ENCODE measurements at regions not wholly inside any gene's neighbourhood (a gene's known extent, or its start where the extent isn't known, plus 50 kb on each side); places are given as distances from the start of the nearest gene placed in this dataset.

DNA sequence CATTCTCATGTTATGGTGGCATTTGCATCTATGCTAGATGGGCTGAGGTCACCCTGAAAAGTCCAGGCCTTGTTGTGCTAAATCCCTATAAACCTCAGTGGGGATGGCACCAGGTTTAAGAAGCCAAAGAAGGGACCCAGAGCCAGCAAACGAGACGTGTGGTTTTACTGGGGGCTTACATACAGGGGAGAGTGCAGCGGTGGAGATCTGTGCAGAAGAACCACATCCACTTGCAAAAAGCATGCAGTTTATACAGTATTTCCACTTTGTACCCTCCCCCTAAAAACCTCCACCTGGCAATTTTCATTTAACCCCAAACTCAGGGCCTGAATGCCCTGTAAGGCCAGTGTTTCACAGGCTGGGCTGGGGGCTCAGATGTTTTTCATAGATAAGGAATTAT is 134.9 kb upstream of the GATB start:
- TF ChIP-seq, protein P1, sequence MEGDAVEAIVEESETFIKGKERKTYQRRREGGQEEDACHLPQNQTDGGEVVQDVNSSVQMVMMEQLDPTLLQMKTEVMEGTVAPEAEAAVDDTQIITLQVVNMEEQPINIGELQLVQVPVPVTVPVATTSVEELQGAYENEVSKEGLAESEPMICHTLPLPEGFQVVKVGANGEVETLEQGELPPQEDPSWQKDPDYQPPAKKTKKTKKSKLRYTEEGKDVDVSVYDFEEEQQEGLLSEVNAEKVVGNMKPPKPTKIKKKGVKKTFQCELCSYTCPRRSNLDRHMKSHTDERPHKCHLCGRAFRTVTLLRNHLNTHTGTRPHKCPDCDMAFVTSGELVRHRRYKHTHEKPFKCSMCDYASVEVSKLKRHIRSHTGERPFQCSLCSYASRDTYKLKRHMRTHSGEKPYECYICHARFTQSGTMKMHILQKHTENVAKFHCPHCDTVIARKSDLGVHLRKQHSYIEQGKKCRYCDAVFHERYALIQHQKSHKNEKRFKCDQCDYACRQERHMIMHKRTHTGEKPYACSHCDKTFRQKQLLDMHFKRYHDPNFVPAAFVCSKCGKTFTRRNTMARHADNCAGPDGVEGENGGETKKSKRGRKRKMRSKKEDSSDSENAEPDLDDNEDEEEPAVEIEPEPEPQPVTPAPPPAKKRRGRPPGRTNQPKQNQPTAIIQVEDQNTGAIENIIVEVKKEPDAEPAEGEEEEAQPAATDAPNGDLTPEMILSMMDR (IDR thresholded peaks at IDR 0.05), result no peak
- TF ChIP-seq ZFX (IDR thresholded peaks at IDR 0.05; ENCODE audit: borderline replicate concordance), result no peak

Data from 22Rv1 (cell line).